Heart left ventricle (tissue), 16 donors: ENCODE measurements at regions not wholly inside any gene's neighbourhood (a gene's known extent, or its start where the extent isn't known, plus 50 kb on each side); places are given as distances from the start of the nearest gene placed in this dataset.

Experiments used
- ATAC-seq, 4 donors: fragments of 200-7000 bp; cut with Tn5 transposase; one replicate each; pipeline ENCODE4 v1.9.1; 2020 to 2022; ENCODE audit warnings: moderate library complexity in 4 of 4, mild to moderate bottlenecking in 3 of 4, moderate number of reproducible peaks in 1 of 4
- DNase-seq, 5 donors: peaks; one replicate each; pipeline ENCODE4 v3.0.0-alpha.2; 2020
- H3K27ac ChIP-seq, 12 donors: fragments of 200-600 bp; sonication (generic) in 4 of 12; one replicate each; pipeline versions ENCODE4 v1.5.0 to v1.8.0; 2016 to 2022; ENCODE audit warnings: mild to moderate bottlenecking in 2 of 12
- H3K27me3 ChIP-seq, 9 donors: fragments of 200-600 bp; sonication (generic) in 2 of 9; one replicate each; pipeline versions ENCODE4 v1.5.1 to v1.8.0; 2016 to 2022; ENCODE audit warnings: mild to moderate bottlenecking in 3 of 9
- H3K36me3 ChIP-seq, 9 donors: fragments of 200-600 bp; sonication (generic) in 2 of 9; one replicate each; pipeline versions ENCODE4 v1.5.0 to v1.8.0; 2018 to 2022; ENCODE audit warnings: mild to moderate bottlenecking in 2 of 9
- H3K4me1 ChIP-seq, 12 donors: fragments of 200-600 bp; sonication (generic) in 4 of 12; one replicate each; pipeline versions ENCODE4 v1.5.0 to v1.8.0; 2016 to 2022; ENCODE audit warnings: mild to moderate bottlenecking in 3 of 12
- H3K4me3 ChIP-seq, 12 donors: fragments of 200-600 bp; sonication (generic) in 4 of 12; one replicate each; pipeline versions ENCODE4 v1.5.0 to v1.8.0; 2017 to 2022; ENCODE audit warnings: mild to moderate bottlenecking in 9 of 12, moderate library complexity in 4 of 12
- H3K9me3 ChIP-seq, 12 donors: fragments of 200-600 bp; sonication (generic) in 4 of 12; one replicate each; pipeline versions ENCODE4 v1.5.0 to v1.8.0; 2016 to 2022; ENCODE audit warnings: mild to moderate bottlenecking in 1 of 12
- POLR2A ChIP-seq, 2 donors: fragments of 450-650 bp; IDR thresholded peaks; one replicate each; pipeline ENCODE4 v1.6.1; 2017; ENCODE audit warnings: antibody characterized with exemption in 2 of 2, mild to moderate bottlenecking in 2 of 2, moderate library complexity in 2 of 2
- WGBS, 4 donors: extraction: QIAGEN DNeasy Blood & Tissue Kit in 2 of 4; methylation state at CpG; one replicate each; pipeline versions ENCODE4 v1.1.5 to v1.1.7; 2013 to 2018; 5-methylcytosine and 5-hydroxymethylcytosine counted together
- intact Hi-C, 10 donors: fragments of 100-400 bp; cut with DNase I; formaldehyde crosslinking; loops; one replicate each; pipeline versions ENCODE4 v1.11.1 to v1.14.2; 2022
- TF ChIP-seq, protein P1 (sequence below), 12 donors: fragments of 200-600 bp; sonication (generic) in 4 of 12; IDR thresholded peaks; one replicate each; pipeline versions ENCODE4 v1.5.0 to v1.8.0; 2018 to 2022; ENCODE audit warnings: antibody characterized with exemption in 12 of 12, mild to moderate bottlenecking in 5 of 12
- donor health status: ischemic (EF 13 %, LVEDD 7.1; RV severe dilation, severe dysfunction).
- donor health status: healthy with polysubstance abuse.
- donor health status: DM: no; HTN: yes; CAD: no.
- donor health status: DM: no; HTN: no; CAD: no.
- donor health status: ischemic (EF 25% LVEDD 6.9; RV normal size, moderate dysfunction).
- donor health status: ischemic (EF 25% LVEDD 5.7; RV mildly dilated, moderate dysfunction).
- donor health status: healthy.
- donor health status: DM: yes; HTN: yes; CAD: no.
- donor health status: ischemic (EF 35%, LVEDD 5.7; RV mildly dilated, moderate dysfunction).
- donor health status: nonischemic (EF 11% LVEDD 7.7; RV severe dilation, severe dysfunction).
- donor health status: DM: yes; HTN: yes; CAD: no.
- donor health status: PGD.
- donor health status: ischemic (EF 29% LVEDD 5.4; RV normal size, mild dysfunction).
- donor health status: nonischemic (EF 23%, LVEDD 6.1; RV moderate dilation, normal function).

DNA sequence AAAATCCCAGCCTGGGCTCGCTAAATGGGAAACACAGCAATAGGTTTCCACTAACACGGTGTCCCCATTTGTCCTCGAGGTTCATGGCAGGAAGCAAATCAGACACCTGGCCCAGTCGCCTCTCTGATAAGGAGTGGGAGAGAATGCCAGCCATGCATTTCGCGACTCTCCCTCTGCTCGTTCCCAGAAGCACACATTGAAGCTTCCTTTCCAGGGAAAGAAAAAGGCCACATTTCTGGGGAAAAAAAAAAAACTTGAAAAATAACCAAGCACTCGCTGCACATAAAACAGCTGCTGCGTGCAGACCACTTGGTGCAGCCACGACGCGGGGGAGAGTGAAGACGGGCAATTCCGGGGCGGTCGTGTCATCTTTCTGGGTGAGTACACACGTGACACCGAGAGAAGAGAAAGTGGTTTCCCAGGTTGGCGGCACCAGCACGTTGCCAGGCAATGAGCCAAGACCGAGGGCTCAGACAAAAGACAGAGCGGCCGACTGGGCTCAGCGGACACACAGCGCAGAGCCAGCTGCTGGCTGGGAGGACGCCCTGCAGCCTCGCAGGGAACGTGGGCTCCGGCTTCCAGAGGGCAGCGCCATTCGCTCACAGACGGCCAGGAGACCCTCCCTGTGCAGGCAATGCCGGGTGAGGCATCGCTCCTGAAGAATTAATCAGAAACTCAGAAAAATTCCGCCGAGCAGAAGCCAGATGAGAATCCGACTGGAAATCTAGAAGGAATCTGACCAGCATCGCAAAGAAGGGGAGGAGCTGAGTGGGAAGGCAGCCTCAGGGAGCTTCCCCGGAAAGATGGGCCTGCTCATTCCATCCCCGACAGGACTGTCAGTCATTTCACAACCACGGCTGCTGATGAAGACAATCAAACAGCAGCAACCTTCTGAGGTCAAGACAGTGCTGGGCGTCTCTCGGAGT, 83.2 kb upstream of the IRS2 start:
- H3K4me1 ChIP-seq = peaks cover 0 to 30% (median 13%) of the 10 kb centered on the region in 12 donors
- peak overlapping the region; percentile 22 to 79 (median 68) for H3K27ac ChIP-seq
- intact Hi-C loops = loop anchor here in 8 of 10 donors (2.0 to 10.0 kb wide), 6 partner anchors 75 to 239 kb away; partner anchors contain the start of gene IRS2 (in 3 of the 8)
- H3K27me3 ChIP-seq = no peaks in the 10 kb centered on the region
- peak; percentile 79 to 93 (median 88) for ATAC-seq
- WGBS, 4 donors = 18 to 39% (median 31%) methylated on average over 33 to 43 of the region's 43 CpGs
- no peak for TF ChIP-seq POLR2A (IDR thresholded peaks at IDR 0.05)
- TF ChIP-seq, protein P1, sequence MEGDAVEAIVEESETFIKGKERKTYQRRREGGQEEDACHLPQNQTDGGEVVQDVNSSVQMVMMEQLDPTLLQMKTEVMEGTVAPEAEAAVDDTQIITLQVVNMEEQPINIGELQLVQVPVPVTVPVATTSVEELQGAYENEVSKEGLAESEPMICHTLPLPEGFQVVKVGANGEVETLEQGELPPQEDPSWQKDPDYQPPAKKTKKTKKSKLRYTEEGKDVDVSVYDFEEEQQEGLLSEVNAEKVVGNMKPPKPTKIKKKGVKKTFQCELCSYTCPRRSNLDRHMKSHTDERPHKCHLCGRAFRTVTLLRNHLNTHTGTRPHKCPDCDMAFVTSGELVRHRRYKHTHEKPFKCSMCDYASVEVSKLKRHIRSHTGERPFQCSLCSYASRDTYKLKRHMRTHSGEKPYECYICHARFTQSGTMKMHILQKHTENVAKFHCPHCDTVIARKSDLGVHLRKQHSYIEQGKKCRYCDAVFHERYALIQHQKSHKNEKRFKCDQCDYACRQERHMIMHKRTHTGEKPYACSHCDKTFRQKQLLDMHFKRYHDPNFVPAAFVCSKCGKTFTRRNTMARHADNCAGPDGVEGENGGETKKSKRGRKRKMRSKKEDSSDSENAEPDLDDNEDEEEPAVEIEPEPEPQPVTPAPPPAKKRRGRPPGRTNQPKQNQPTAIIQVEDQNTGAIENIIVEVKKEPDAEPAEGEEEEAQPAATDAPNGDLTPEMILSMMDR (IDR thresholded peaks at IDR 0.05) = peak in 6 of 12 donors; percentile 13 to 55 (median 34)
- peak overlapping the region in 11 of 12 donors; percentile 13 to 56 (median 42) for H3K4me3 ChIP-seq
- no peaks in the 10 kb centered on the region for H3K9me3 ChIP-seq
- H3K36me3 ChIP-seq = no peaks in the 10 kb centered on the region
- peak; percentile 73 to 91 (median 90) for DNase-seq

DNA sequence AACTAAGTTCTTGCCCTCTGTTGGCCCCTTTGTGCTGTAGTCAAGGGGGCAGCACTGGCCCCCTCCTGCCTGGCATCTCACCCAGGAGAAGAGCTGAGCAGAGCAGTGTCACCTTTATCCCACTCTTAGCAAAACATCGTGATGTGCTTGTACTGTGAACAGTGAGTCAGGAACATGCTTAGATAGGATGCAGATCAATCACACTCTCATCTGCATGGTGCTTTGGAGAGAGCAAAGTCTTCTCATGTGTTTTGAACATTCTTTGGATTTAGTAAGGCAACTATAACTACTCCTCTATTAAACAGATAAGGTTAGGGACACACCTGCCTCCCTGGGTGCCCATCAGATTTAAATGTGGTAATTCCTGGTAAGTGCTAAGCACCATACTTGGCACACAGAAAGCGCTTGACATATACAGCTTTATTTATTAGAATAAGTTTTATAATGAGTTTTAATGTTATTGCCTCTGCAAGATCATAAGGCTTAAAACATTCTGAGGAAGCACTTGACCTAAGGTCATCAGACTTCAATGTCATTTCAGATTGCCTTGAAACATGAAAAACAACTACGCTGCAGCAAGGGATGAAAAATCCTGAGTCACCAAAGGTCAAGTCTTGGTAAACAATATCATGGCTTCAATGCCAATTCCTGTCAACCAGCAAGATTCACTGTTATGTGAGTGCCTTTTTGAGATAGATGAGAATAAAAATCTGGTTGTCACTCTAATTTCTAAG, 82.4 kb upstream of the IRS2 start:
- WGBS, 4 donors = 57 to 66% (median 61%) methylated on average over 3 of the region's 3 CpGs

DNA sequence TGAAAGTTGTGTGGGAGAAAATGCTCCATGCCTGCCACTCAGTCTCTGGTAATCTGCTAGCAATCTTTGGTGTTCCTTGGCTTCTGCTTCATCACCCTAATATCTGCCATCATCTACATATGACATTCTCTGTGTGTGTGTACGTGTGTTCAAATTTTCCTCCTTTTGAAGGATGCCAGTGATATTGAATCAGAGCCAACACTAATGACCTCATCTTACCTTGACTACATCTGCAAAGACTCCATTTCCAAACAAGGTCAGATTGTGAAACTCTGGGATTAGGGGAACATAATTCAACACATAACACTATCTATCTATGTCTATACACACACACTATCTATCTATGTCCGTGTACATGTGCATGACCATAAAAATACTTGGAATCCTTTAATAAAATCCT, 81.4 kb upstream of the IRS2 start:
- Histone ChIP-seq H3K4me1 (peaks cover 0 to 21% (median 11%) of the 10 kb centered on the region in 12 donors), H3K27me3 (no peaks in the 10 kb centered on the region), H3K4me3 (no peak overlapping the region), H3K9me3 (no peaks in the 10 kb centered on the region), H3K36me3 (no peaks in the 10 kb centered on the region), H3K27ac (no peak overlapping the region)
- no peak for TF ChIP-seq POLR2A (IDR thresholded peaks at IDR 0.05)
- TF ChIP-seq, protein P1 (IDR thresholded peaks at IDR 0.05) = no peak
- DNase-seq (no peak), ATAC-seq (no peak)
- WGBS, 4 donors = 51 to 63% (median 56%) methylated on average over 2 of the region's 2 CpGs
- intact Hi-C loops = loop anchor here in 4 of 10 donors (2.0 to 10.0 kb wide), 4 partner anchors 73 to 241 kb away; partner anchors contain the start of gene IRS2 (in 2 of the 4)

More for the DNA sequence above, 82.4 kb upstream of the IRS2 start:
- peak in 1 of 4 donors; percentile 8 for ATAC-seq
- intact Hi-C loops = loop anchor here in 4 of 10 donors (2.0 to 10.0 kb wide), 4 partner anchors 74 to 240 kb away; partner anchors contain the start of gene IRS2 (in 2 of the 4)
- peak overlapping the region in 7 of 12 donors; percentile 13 to 56 (median 42) for H3K4me3 ChIP-seq
- no peaks in the 10 kb centered on the region for H3K9me3 ChIP-seq
- peaks cover 0 to 22% (median 11%) of the 10 kb centered on the region in 12 donors for H3K4me1 ChIP-seq
- H3K27me3 ChIP-seq = no peaks in the 10 kb centered on the region
- H3K36me3 ChIP-seq = no peaks in the 10 kb centered on the region
- DNase-seq = no peak
- H3K27ac ChIP-seq = peak overlapping the region in 9 of 12 donors; percentile 60 to 79 (median 71)
- TF ChIP-seq, protein P1 (IDR thresholded peaks at IDR 0.05) = no peak
- no peak for TF ChIP-seq POLR2A (IDR thresholded peaks at IDR 0.05)
